HG03378 (cell line): ENCODE measurements at regions not wholly inside any gene's neighbourhood (a gene's known extent, or its start where the extent isn't known, plus 50 kb on each side); places are given as distances from the start of the nearest gene placed in this dataset.

ENCODE experiments used
- ATAC-seq: cut with Tn5 transposase; IDR thresholded peaks from one replicate; pipeline ENCODE4 v1.9.1; 2021; ENCODE audit warnings: mild to moderate bottlenecking, moderate library complexity; ENCODE audit not compliant: unreplicated experiment

DNA sequence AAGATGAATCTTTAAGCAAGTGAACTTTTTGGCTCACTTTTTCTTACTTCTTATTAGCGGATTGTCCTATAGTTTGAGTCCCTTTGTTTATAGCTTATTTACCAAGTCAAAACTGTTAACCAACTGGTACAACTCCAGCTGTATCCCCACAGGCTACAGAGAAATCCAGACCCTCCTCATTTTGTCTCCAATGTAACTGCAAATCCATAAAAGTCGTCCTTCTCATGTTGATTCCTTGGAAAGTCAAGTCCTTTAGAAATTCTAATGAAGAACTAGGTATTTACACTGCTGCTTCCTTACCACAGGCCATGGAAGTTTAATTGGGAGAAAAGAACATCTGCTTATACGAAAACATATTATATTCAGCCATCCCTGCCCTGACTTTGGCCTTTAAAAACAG lies 729.1 kb upstream of the NRSN1 start:
- no peak for ATAC-seq

- no peak for ATAC-seq
Observed at GRCh38 chr6:23403460-23403859, 722.6 kb upstream of the NRSN1 start.

DNA sequence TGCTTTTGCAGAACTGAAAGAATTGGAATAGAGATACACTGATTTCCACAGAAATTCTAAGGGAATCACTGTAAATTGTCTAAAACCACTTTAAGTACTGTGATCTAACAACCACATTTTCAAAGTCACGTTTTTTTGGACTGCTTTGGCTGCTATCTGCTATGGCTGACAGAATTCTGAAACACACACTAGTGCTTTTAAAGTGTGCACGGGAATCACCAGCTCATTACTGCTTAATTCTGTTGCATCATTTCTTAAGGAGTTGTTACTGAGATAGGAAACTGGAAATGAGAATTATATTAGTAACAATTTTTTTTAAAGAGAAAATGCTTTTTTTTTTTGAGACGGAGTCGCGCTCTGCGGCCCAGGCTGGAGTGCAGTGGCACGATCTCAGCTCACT lies 716.5 kb upstream of the NRSN1 start:
- ATAC-seq, result no peak

DNA sequence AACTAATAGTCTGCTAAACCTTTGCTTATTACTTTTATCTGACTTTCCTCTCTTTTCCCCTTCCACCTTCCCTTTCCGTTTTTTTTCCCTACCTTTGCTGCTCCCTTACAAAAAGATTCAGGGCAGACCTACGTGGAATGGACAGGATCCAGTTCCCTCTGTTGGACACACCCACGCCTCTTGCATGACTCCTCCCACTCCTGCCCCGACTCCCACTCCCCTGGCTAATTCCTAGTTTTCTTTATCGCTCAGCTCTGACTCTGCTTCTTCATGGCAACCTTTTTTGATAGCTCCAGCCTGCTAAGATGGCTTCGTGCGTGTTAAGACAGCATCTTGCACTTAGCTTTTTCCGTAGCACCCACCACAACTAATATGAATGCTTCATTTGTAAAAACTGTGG lies 715.6 kb upstream of the NRSN1 start:
- no peak for ATAC-seq

- ATAC-seq, result no peak
Observed at GRCh38 chr6:23412770-23413169, 713.2 kb upstream of the NRSN1 start.

GRCh38 chr6:23413327-23414050 lies 712.5 kb upstream of the NRSN1 start:
- no peak for ATAC-seq

GRCh38 chr6:23414051-23414445 lies 712.0 kb upstream of the NRSN1 start:
- ATAC-seq, result peak; percentile 69

DNA sequence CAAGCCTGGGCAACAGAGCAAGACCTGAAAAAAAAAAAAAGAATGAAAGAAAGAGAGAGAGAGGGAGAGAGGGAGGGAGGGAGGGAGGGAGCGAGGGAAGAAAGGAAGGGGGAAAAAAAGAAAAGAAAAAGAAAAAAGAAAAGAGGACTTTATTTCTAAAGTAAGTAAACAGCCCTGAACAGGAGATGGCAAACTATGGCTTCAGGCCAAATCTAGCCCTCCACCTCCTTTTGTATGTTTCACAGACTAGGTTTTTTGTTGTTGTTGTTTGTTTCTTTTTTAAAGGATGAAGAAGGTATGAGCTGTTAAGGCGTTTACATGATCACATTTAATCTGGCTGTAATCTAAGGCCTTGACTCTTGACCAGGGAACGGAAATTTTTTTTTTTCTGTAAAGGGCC lies 711.1 kb upstream of the NRSN1 start:
- ATAC-seq, result no peak

DNA sequence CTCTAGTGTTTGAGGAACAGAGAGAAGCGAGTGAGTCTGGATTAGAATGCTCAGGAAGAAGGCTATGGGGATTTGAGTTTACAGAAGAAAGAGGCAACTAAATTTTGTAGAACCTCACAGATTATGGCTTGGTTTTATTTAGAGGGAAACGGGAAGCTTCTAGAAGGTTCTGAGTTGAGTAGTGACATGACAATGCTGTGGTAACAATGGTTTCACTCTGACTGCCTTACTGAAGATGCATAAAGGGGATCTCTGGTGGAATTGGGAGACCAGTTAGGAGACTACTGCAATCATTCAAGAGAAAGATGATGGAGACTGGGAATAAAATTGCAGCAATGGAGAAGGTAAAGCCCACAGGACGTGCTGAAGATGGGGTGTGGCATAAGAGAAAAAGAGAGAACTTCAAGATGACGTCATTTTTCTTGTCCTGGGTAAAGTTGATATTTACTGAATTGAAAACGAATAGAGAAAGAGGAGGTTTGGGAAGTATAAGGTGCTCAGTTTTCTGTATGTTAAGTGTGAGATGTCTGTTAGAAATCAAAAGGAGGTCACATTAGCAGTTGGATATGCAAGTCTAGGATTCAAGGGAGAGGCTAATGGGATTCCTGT lies 710.1 kb upstream of the NRSN1 start:
- no peak for ATAC-seq

- no peak for ATAC-seq
Observed at GRCh38 chr6:23417133-23417532, 708.9 kb upstream of the NRSN1 start.

DNA sequence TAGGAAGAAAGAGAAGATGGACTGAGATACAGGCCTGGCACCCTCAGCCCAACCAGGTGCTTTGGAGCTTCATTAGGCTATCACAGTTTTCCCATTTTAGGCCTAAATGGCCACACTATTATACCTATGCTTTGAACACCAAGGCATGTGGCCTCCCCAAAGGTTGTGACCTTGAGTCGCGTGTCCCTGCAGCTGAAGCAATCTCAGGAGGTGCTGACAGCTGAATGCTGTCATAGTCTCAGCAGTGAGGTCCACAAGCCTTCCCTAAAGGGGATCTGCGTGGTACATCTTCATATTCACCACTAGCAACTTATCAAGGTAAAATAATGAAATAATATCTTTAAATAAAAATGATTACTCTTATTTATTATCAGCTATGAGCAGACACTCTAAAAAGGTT lies 707.9 kb upstream of the NRSN1 start:
- no peak for ATAC-seq

DNA sequence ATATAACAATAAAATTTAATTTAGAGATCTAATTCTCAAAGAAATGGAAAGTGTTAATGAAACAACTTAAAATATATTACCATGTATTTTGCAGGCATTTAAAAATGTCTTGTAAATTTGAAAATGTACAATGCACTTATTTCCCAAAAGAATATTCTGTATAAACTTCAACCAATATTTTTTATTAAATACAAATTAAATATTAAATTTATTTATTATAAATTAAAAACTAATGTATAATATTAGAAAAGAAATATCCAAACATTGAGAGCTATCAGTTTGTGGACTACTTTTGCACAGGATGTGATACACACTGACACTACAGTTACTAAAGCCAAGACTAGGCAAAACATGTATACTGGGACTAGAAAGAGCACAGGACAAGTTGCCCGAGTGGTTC lies 707.0 kb upstream of the NRSN1 start:
- ATAC-seq, result no peak

- ATAC-seq, result no peak
Observed at GRCh38 chr6:23420659-23421350, 705.2 kb upstream of the NRSN1 start.

- no peak for ATAC-seq
Observed at GRCh38 chr6:23424584-23424983, 701.4 kb upstream of the NRSN1 start.

GRCh38 chr6:23435126-23435525 lies 690.9 kb upstream of the NRSN1 start:
- ATAC-seq, result no peak

DNA sequence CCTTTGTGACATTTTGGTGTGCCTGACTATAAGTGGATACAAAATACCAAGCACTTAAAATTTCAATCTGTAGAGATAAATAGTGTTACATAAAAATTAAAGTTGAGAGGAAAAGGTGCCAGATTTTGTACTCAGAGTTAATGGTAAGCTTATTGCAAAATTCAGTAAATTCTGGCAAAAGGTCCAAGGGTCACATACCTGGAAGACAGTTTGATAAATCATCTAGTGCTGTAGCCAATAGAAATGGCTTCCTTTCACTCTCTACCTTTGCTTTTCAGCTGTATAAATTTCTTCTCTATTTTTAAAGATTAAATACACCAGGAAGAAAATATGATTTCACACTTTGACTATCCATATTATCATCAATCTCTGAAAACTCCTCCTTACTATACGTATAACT lies 690.2 kb upstream of the NRSN1 start:
- no peak for ATAC-seq

- ATAC-seq, result no peak
Observed at GRCh38 chr6:23441808-23442461, 684.1 kb upstream of the NRSN1 start.

- no peak for ATAC-seq
Observed at GRCh38 chr6:23445157-23445710, 680.8 kb upstream of the NRSN1 start.

DNA sequence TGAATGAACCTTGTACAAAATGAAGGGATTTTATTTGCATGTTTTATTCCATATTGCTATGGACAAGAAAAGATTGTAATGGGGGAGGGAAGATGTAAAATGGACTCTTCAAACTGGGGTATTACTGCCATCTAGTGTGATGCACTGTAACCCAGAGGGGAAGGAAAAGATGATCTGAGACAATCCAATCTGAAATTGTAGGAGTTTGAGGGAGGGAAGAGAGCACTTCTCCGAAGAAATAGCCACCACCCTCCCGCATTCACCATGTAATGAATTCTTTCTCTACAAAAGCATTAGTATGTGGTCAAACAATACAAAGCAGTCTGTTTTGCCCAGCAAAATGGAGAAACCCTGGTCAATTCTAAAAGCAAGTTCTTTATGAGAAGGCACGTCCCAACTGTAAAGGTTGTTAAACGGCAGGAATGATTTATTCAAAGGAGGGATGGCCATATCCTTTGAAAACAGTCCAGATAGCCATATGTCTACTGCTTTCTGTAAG lies 679.5 kb upstream of the NRSN1 start:
- ATAC-seq, result no peak

DNA sequence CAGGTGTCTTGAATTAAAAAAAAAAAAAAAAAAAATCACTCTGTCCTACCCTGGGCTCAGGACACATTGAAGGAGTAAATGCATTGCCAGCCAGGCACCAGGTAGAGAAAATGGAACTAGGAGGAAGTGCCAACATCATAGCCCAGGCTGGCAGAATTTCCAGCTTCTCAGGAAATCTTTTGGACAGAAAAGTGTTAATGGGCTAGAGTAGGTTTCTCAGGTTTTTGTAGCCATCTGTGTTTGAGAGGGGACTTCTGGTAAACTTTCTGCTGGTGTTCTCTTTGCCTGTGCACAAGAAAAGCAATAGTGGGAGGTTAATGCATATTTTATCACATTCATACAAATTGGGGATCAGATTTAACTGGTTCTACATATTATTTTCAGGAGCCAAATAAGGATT lies 678.3 kb upstream of the NRSN1 start:
- no peak for ATAC-seq

DNA sequence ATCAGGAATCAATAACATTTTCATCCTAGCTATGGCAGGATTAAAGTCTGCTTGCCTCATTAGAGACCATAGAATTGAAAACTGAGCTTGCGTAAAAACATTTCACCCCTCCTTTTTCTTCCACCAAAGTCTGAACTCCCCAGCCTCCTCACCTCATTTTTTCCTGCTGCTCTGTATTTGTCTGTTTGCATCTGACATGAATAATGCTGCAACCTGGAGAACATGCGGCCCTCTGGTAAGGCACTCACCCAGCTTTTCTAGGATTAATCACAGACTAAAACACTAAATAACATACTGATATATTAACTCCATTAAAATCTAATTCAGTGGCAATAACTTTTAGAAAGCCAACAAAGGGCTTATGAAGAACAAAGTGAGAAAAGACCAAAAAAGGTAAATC lies 677.7 kb upstream of the NRSN1 start:
- no peak for ATAC-seq
